ENCODE measurements at regions not wholly inside any gene's neighbourhood (a gene's known extent, or its start where the extent isn't known, plus 50 kb on each side); places are given as distances from the start of the nearest gene placed in this dataset.

- TF ChIP-seq, protein P1, sequence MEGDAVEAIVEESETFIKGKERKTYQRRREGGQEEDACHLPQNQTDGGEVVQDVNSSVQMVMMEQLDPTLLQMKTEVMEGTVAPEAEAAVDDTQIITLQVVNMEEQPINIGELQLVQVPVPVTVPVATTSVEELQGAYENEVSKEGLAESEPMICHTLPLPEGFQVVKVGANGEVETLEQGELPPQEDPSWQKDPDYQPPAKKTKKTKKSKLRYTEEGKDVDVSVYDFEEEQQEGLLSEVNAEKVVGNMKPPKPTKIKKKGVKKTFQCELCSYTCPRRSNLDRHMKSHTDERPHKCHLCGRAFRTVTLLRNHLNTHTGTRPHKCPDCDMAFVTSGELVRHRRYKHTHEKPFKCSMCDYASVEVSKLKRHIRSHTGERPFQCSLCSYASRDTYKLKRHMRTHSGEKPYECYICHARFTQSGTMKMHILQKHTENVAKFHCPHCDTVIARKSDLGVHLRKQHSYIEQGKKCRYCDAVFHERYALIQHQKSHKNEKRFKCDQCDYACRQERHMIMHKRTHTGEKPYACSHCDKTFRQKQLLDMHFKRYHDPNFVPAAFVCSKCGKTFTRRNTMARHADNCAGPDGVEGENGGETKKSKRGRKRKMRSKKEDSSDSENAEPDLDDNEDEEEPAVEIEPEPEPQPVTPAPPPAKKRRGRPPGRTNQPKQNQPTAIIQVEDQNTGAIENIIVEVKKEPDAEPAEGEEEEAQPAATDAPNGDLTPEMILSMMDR (IDR thresholded peaks at IDR 0.05) = no peak
- TF ChIP-seq POLR2A (IDR thresholded peaks at IDR 0.05) = no peak
- no peak for TF ChIP-seq EP300 (IDR thresholded peaks at IDR 0.05)
- TF ChIP-seq POLR2AphosphoS5 (IDR thresholded peaks at IDR 0.05) = no peak
These were observed 632.8 kb downstream of the HACE1 start for GRCh38 chr6:104226790-104227446.
